K562 (cell line): ENCODE measurements at regions not wholly inside any gene's neighbourhood (a gene's known extent, or its start where the extent isn't known, plus 50 kb on each side); places are given as distances from the start of the nearest gene placed in this dataset.

Experiments
- ATAC-seq: fragments of 200-7000 bp; cut with Tn5 transposase; 3 replicates; pipeline ENCODE4 v1.9.1; 2020; ENCODE audit warnings: moderate library complexity
- BruUV-seq: library from RNA; stranded (reverse); fragments of 400-500 nt; replicated peaks from 2 replicates; lab custom pipeline; 2021; lab: Mats Ljungman, UMichigan
- CTCF ChIA-PET: fragments of 300-600 bp; formaldehyde crosslinking; extraction: SDS; loops from one replicate; lab custom pipeline; 2021; ENCODE audit warnings: low intra/inter-chr PET ratio; lab: Yijun Ruan, JAX
- POLR2A ChIA-PET: fragments of 300-600, 350-650 bp; sonication (Branson Sonifier 250); formaldehyde crosslinking; extraction: SDS; loops from one replicate; lab custom pipeline; 2021; ENCODE audit warnings: antibody characterized with exemption, inconsistent platforms; lab: Yijun Ruan, JAX
- DNase-seq, 4 experiments: peaks; one replicate each; pipeline versions ENCODE4 v3.0.0 to v3.0.0-alpha.2; 2011 to 2018; ENCODE audit warnings: low spot score in 3 of 4, mixed read lengths in 3 of 4; ENCODE audit errors: extremely low read depth in 1 of 4
- FAIRE-seq: peaks from 2 replicates; lab custom pipeline; 2011; peaks lifted over from hg19 to GRCh38; lab: Jason Lieb, UNC
- H2AFZ ChIP-seq: 2 replicates; pipeline ENCODE4 v1.6.0; 2011; ENCODE audit warnings: low read depth, low read length, control low read depth, inconsistent platforms
- H3K27ac ChIP-seq: fragments of 200-600 bp; 3 replicates; pipeline ENCODE4 v1.8.0; 2011; ENCODE audit warnings: low read depth, mild to moderate bottlenecking, control low read depth, inconsistent platforms, low read length, moderate library complexity, mixed read lengths; ENCODE audit errors: extremely low read depth
- H3K27me3 ChIP-seq, 2 experiments: fragments of 300-600 bp in 1 of 2; 2 replicates in 1 of 2; 3 replicates in 1 of 2; pipeline versions ENCODE4 v1.6.0 to v1.8.0; 2011; ENCODE audit warnings: inconsistent platforms in 2 of 2, low read length in 2 of 2, mild to moderate bottlenecking in 1 of 2, mixed read lengths in 1 of 2, moderate library complexity in 1 of 2; ENCODE audit not compliant: control insufficient read depth in 2 of 2, insufficient read depth in 2 of 2
- H3K36me3 ChIP-seq: fragments of 300-600 bp; 3 replicates; pipeline ENCODE4 v1.8.0; 2011; ENCODE audit warnings: mild to moderate bottlenecking, low read length, inconsistent platforms; ENCODE audit not compliant: control insufficient read depth, insufficient read depth
- H3K4me1 ChIP-seq, 2 experiments: fragments of 200-600 bp in 1 of 2; replicated peaks in 1 of 2; 2 replicates in 1 of 2; 3 replicates in 1 of 2; pipeline versions ENCODE4 v1.5.1 to v1.8.0; 2011; ENCODE audit warnings: inconsistent platforms in 2 of 2, low read length in 2 of 2, mild to moderate bottlenecking in 1 of 2, mixed read lengths in 1 of 2, moderate library complexity in 1 of 2; ENCODE audit not compliant: control insufficient read depth in 2 of 2, insufficient read depth in 2 of 2
- H3K4me2 ChIP-seq: 2 replicates; pipeline ENCODE4 v1.6.1; 2011; ENCODE audit warnings: low read length, control low read depth, inconsistent platforms, mixed read lengths; ENCODE audit not compliant: insufficient read depth
- H3K4me3 ChIP-seq: fragments of 200-600 bp; sonication (generic), shearing (Covaris generic); 2 replicates; pipeline ENCODE4 v1.5.1; 2016; ENCODE audit warnings: control low read depth, inconsistent platforms
- H3K79me2 ChIP-seq: fragments of 200-600 bp; 3 replicates; pipeline ENCODE4 v1.8.0; 2011; ENCODE audit warnings: low read length, inconsistent platforms; ENCODE audit not compliant: control insufficient read depth, insufficient read depth
- H3K9ac ChIP-seq, 2 experiments: 2 replicates each; pipeline versions ENCODE4 v1.6.0 to v1.6.1; 2011; ENCODE audit warnings: low read depth in 2 of 2, low read length in 2 of 2, control low read depth in 1 of 2, inconsistent platforms in 1 of 2, mild to moderate bottlenecking in 1 of 2, mixed read lengths in 1 of 2; ENCODE audit not compliant: insufficient read depth in 1 of 2
- H3K9me1 ChIP-seq: one replicate; pipeline ENCODE4 v1.6.0; 2011; ENCODE audit warnings: inconsistent platforms, mild to moderate bottlenecking, low read length, moderate library complexity; ENCODE audit not compliant: control insufficient read depth, insufficient read depth
- H3K9me3 ChIP-seq: replicated peaks from 2 replicates; pipeline ENCODE4 v1.5.1; 2011; ENCODE audit warnings: low read depth, low read length, inconsistent platforms; ENCODE audit not compliant: control insufficient read depth, insufficient read depth
- H4K20me1 ChIP-seq: replicated peaks from 2 replicates; pipeline ENCODE4 v1.6.1; 2011; ENCODE audit warnings: low read length, inconsistent platforms, mixed read lengths; ENCODE audit not compliant: control insufficient read depth, insufficient read depth
- EP300 ChIP-seq: IDR thresholded peaks from 2 replicates; pipeline ENCODE4 v1.6.1; 2012; ENCODE audit warnings: low read length, improper control_type of control experiment
- GATA2 ChIP-seq: sonication (generic); formaldehyde crosslinking; IDR thresholded peaks from 2 replicates; pipeline ENCODE4 v1.4.0; 2020; ENCODE audit warnings: mild to moderate bottlenecking, missing genetic modification reagents
- HCFC1 ChIP-seq: IDR thresholded peaks from 2 replicates; pipeline ENCODE4 v1.6.1; 2012; ENCODE audit warnings: low read depth, low read length, improper control_type of control experiment
- HSF4 ChIP-seq: fragments of 250-450 bp; sonication (Bioruptor Pico); IDR thresholded peaks from 2 replicates; pipeline ENCODE4 v2.1.2; 2022; ENCODE audit warnings: mild to moderate bottlenecking, moderate library complexity, borderline replicate concordance
- KLF16 ChIP-seq: IDR thresholded peaks from 2 replicates; pipeline ENCODE4 v1.6.1; 2016; ENCODE audit warnings: antibody characterized with exemption
- LARP7 ChIP-seq: fragments of 450-650 bp; IDR thresholded peaks from 2 replicates; pipeline ENCODE4 v1.6.1; 2016
- MYBL2 ChIP-seq, 2 experiments: fragments of 450-650 bp in 1 of 2; sonication (generic) in 1 of 2; formaldehyde crosslinking in 1 of 2; IDR thresholded peaks; 2 replicates each; pipeline versions ENCODE4 v1.6.1 to v1.8.1; 2017 to 2022; ENCODE audit warnings: borderline replicate concordance in 1 of 2, inconsistent platforms in 1 of 2, low read depth in 1 of 2, mild to moderate bottlenecking in 1 of 2, missing genetic modification reagents in 1 of 2, moderate library complexity in 1 of 2
- POLR2A ChIP-seq: fragments of 450-650 bp; conservative IDR thresholded peaks from 2 replicates; pipeline ENCODE4 v1.6.1; 2016
- SIN3B ChIP-seq: fragments of 450-650 bp; IDR thresholded peaks from 2 replicates; pipeline ENCODE4 v1.6.1; 2017; ENCODE audit warnings: low read depth, mild to moderate bottlenecking, moderate library complexity
- SRF ChIP-seq, 2 experiments: fragments of 250-450, 450-650 bp in 1 of 2; sonication (Bioruptor Pico) in 1 of 2; sonication (generic) in 1 of 2; formaldehyde crosslinking; IDR thresholded peaks; 2 replicates each; pipeline versions ENCODE4 v1.5.0 to v1.5.1; 2020 to 2022; ENCODE audit warnings: mild to moderate bottlenecking in 1 of 2, missing genetic modification reagents in 1 of 2
- TEAD2 ChIP-seq: fragments of 450-650 bp; IDR thresholded peaks from 2 replicates; pipeline ENCODE4 v1.6.1; 2016; ENCODE audit warnings: missing genetic modification characterization, control low read depth, missing compliant biosample characterization
- ZBED1 ChIP-seq: IDR thresholded peaks from 2 replicates; pipeline ENCODE4 v1.6.1; 2014
- ZNF140 ChIP-seq: fragments of 250-450 bp; sonication (Bioruptor Pico); IDR thresholded peaks from 2 replicates; pipeline ENCODE4 v1.8.0; 2021; ENCODE audit warnings: moderate library complexity, mild to moderate bottlenecking, inconsistent platforms
- ZNF778 ChIP-seq: fragments of 450-650 bp; formaldehyde crosslinking; IDR thresholded peaks from 2 replicates; pipeline ENCODE4 v1.4.0; 2020; ENCODE audit warnings: mild to moderate bottlenecking, moderate library complexity
- WGBS: fragments of 100-300 bp; shearing (Covaris generic); methylation state at CpG from one replicate; pipeline ENCODE4 v1.1.6; 2016; ENCODE audit warnings: low coverage, mixed read lengths; ENCODE audit not compliant: insufficient coverage; ENCODE audit errors: missing lambda C conversion rate; 5-methylcytosine and 5-hydroxymethylcytosine counted together
- in situ Hi-C: fragments of 300-500 bp; cut with MboI; formaldehyde crosslinking; loops from 4 replicates; pipeline ENCODE4 v1.15.0; 2018; ENCODE audit warnings: inconsistent platforms, mixed read lengths
- intact Hi-C: fragments of 100-400 bp; cut with micrococcal nuclease; formaldehyde crosslinking; loops from 2 replicates; pipeline ENCODE4 v1.14.2; 2022
- TF ChIP-seq, protein P1 (sequence below): fragments of 250-450 bp; sonication (Bioruptor Pico); IDR thresholded peaks from 2 replicates; pipeline ENCODE4 v1.8.0; 2022; ENCODE audit warnings: inconsistent platforms
- TF ChIP-seq, protein P2 (sequence below), 2 experiments: fragments of 450-650 bp in 1 of 2; sonication (generic) in 1 of 2; formaldehyde crosslinking; conservative IDR thresholded peaks; 2 replicates each; pipeline versions ENCODE4 v1.4.0 to v1.8.1; 2020 to 2022; ENCODE audit warnings: mild to moderate bottlenecking in 1 of 2, missing genetic modification reagents in 1 of 2
- TF ChIP-seq, protein P3 (sequence below): sonication (generic); formaldehyde crosslinking; IDR thresholded peaks from 2 replicates; pipeline ENCODE4 v1.8.0; 2022; ENCODE audit warnings: mild to moderate bottlenecking, missing genetic modification reagents
- TF ChIP-seq, protein P4 (sequence below): fragments of 250-450 bp; sonication (Bioruptor Pico); IDR thresholded peaks from 2 replicates; pipeline ENCODE4 v1.5.0; 2020; ENCODE audit warnings: mild to moderate bottlenecking, borderline replicate concordance

GRCh38 chr15:47039225-47039624, 678.1 kb upstream of the SEMA6D start:
- ChIA-PET POLR2A (no interaction called here), CTCF (no interaction called here)
- no peaks in the 10 kb centered on the region for H4K20me1 ChIP-seq
- H3K9me3 ChIP-seq, result no peaks in the 10 kb centered on the region
- ATAC-seq (no peak), FAIRE-seq (no peak), DNase-seq (no peak)
- H3K4me2 ChIP-seq, result no peak overlapping the region
- 6% methylated on average over 1 of the region's 1 CpG for WGBS
- no TSS peak for BruUV-seq
- in situ Hi-C loops (no loop called here), intact Hi-C loops (no loop called here)
- no peak overlapping the region for H3K4me3 ChIP-seq
- no peak overlapping the region for H3K9ac ChIP-seq
- H3K79me2 ChIP-seq, result no peaks in the 10 kb centered on the region
- no peak overlapping the region for H3K27ac ChIP-seq
- H3K9me1 ChIP-seq, result no peaks in the 10 kb centered on the region
- no peaks in the 10 kb centered on the region for H3K27me3 ChIP-seq
- H3K36me3 ChIP-seq, result no peaks in the 10 kb centered on the region
- no peak overlapping the region for H2AFZ ChIP-seq
- no peaks in the 10 kb centered on the region for H3K4me1 ChIP-seq
- TF ChIP-seq, protein P1, sequence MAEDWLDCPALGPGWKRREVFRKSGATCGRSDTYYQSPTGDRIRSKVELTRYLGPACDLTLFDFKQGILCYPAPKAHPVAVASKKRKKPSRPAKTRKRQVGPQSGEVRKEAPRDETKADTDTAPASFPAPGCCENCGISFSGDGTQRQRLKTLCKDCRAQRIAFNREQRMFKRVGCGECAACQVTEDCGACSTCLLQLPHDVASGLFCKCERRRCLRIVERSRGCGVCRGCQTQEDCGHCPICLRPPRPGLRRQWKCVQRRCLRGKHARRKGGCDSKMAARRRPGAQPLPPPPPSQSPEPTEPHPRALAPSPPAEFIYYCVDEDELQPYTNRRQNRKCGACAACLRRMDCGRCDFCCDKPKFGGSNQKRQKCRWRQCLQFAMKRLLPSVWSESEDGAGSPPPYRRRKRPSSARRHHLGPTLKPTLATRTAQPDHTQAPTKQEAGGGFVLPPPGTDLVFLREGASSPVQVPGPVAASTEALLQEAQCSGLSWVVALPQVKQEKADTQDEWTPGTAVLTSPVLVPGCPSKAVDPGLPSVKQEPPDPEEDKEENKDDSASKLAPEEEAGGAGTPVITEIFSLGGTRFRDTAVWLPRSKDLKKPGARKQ, result no peak
- TF ChIP-seq ZNF778 (CRISPR knock-in tag) (no peak), KLF16 (no peak), LARP7 (no peak), ZNF140 (CRISPR knock-in tag) (no peak), SRF (CRISPR knock-in tag; IDR thresholded peaks at IDR 0.05) (no peak), HSF4 (CRISPR knock-in tag) (no peak), HCFC1 (no peak), SIN3B (no peak), GATA2 (CRISPR knock-in tag) (no peak), ZBED1 (no peak), EP300 (no peak), POLR2A (no peak), TEAD2 (tag) (no peak), MYBL2 (IDR thresholded peaks at IDR 0.05; ENCODE audit: low read depth) (no peak), MYBL2 (CRISPR knock-in tag; IDR thresholded peaks at IDR 0.05; ENCODE audit: borderline replicate concordance) (no peak)
- TF ChIP-seq, protein P2, sequence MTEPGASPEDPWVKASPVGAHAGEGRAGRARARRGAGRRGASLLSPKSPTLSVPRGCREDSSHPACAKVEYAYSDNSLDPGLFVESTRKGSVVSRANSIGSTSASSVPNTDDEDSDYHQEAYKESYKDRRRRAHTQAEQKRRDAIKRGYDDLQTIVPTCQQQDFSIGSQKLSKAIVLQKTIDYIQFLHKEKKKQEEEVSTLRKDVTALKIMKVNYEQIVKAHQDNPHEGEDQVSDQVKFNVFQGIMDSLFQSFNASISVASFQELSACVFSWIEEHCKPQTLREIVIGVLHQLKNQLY (CRISPR knock-in tag; conservative IDR thresholded peaks at IDR 0.05), result no peak
- TF ChIP-seq, protein P3, sequence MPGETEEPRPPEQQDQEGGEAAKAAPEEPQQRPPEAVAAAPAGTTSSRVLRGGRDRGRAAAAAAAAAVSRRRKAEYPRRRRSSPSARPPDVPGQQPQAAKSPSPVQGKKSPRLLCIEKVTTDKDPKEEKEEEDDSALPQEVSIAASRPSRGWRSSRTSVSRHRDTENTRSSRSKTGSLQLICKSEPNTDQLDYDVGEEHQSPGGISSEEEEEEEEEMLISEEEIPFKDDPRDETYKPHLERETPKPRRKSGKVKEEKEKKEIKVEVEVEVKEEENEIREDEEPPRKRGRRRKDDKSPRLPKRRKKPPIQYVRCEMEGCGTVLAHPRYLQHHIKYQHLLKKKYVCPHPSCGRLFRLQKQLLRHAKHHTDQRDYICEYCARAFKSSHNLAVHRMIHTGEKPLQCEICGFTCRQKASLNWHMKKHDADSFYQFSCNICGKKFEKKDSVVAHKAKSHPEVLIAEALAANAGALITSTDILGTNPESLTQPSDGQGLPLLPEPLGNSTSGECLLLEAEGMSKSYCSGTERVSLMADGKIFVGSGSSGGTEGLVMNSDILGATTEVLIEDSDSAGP (CRISPR knock-in tag), result no peak
- TF ChIP-seq, protein P4, sequence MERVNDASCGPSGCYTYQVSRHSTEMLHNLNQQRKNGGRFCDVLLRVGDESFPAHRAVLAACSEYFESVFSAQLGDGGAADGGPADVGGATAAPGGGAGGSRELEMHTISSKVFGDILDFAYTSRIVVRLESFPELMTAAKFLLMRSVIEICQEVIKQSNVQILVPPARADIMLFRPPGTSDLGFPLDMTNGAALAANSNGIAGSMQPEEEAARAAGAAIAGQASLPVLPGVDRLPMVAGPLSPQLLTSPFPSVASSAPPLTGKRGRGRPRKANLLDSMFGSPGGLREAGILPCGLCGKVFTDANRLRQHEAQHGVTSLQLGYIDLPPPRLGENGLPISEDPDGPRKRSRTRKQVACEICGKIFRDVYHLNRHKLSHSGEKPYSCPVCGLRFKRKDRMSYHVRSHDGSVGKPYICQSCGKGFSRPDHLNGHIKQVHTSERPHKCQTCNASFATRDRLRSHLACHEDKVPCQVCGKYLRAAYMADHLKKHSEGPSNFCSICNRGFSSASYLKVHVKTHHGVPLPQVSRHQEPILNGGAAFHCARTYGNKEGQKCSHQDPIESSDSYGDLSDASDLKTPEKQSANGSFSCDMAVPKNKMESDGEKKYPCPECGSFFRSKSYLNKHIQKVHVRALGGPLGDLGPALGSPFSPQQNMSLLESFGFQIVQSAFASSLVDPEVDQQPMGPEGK (CRISPR knock-in tag), result no peak
